Endometrium (tissue), 2 donors: ENCODE measurements at regions not wholly inside any gene's neighbourhood (a gene's known extent, or its start where the extent isn't known, plus 50 kb on each side); places are given as distances from the start of the nearest gene placed in this dataset.

Experiments
- FAIRE-seq: peaks from 2 replicates; lab custom pipeline; 2012; peaks lifted over from hg19 to GRCh38; lab: Jason Lieb, UNC
- donor health status: control.
- donor health status: control.

GRCh38 chr9:79936336-79936735 is 364.6 kb downstream of the TLE4 start:
- no peak for FAIRE-seq

GRCh38 chr9:79929285-79929684 is 357.5 kb downstream of the TLE4 start:
- no peak for FAIRE-seq

- FAIRE-seq: no peak
These were observed 357.0 kb downstream of the TLE4 start for GRCh38 chr9:79928661-79929223.

- FAIRE-seq: no peak
These were observed 353.6 kb downstream of the TLE4 start for GRCh38 chr9:79925326-79925725.

- no peak for FAIRE-seq
These were observed 353.1 kb downstream of the TLE4 start for GRCh38 chr9:79924836-79925235.

- no peak for FAIRE-seq
These were observed 345.7 kb downstream of the TLE4 start for GRCh38 chr9:79917421-79917820.

GRCh38 chr9:79913867-79914266 is 342.1 kb downstream of the TLE4 start:
- no peak for FAIRE-seq

- FAIRE-seq: no peak
These were observed 340.7 kb downstream of the TLE4 start for GRCh38 chr9:79912318-79913070.

- FAIRE-seq: no peak
These were observed 340.0 kb downstream of the TLE4 start for GRCh38 chr9:79911724-79912123.

GRCh38 chr9:79902825-79903600 is 331.2 kb downstream of the TLE4 start:
- FAIRE-seq: no peak

GRCh38 chr9:79900754-79901153 is 329.0 kb downstream of the TLE4 start:
- FAIRE-seq: no peak

- FAIRE-seq: no peak
These were observed 324.7 kb downstream of the TLE4 start for GRCh38 chr9:79896390-79896980.

- FAIRE-seq: no peak
These were observed 323.5 kb downstream of the TLE4 start for GRCh38 chr9:79895232-79895631.

GRCh38 chr9:79889369-79889768 is 317.6 kb downstream of the TLE4 start:
- no peak for FAIRE-seq

GRCh38 chr9:79885093-79885857 is 313.5 kb downstream of the TLE4 start:
- FAIRE-seq: no peak

GRCh38 chr9:79884546-79884945 is 312.8 kb downstream of the TLE4 start:
- no peak for FAIRE-seq

- FAIRE-seq: no peak
These were observed 311.4 kb downstream of the TLE4 start for GRCh38 chr9:79883073-79883645.

GRCh38 chr9:79880626-79881025 is 308.9 kb downstream of the TLE4 start:
- no peak for FAIRE-seq

- no peak for FAIRE-seq
These were observed 306.3 kb downstream of the TLE4 start for GRCh38 chr9:79877943-79878602.

GRCh38 chr9:79868567-79869189 is 296.9 kb downstream of the TLE4 start:
- FAIRE-seq: no peak
